ENCODE measurements at regions not wholly inside any gene's neighbourhood (a gene's known extent, or its start where the extent isn't known, plus 50 kb on each side); places are given as distances from the start of the nearest gene placed in this dataset.

DNA sequence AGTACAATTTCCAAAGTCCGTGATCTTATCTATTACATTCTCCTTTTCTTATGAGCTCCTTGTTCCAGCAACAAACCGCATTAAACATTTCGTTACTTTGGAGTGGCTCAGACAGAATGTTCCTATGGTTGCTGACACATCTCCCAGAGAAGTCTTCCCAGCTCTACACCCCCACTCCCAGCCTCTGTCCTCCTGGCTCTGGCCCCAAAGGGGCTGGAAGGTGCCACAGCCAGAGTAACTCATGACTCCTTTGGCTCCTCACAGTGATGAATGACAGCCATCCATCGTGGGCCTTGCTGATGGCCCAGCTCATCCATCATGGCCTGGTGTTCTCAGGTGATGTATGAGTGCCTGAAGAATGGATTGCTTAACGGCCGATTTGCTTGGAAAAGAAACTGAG lies 203.0 kb downstream of the DHX35 start:
- H2BK12ac ChIP-seq (ENCODE audit: low read depth, low read length): no peak overlapping the region
- peak in 1 of 2 experiments; percentile 11 for DNase-seq (ENCODE audit: low read depth in 1 of 2, low spot score in 2 of 2)
- H2BK20ac ChIP-seq (ENCODE audit: low read length): no peak overlapping the region
- no peaks in the 10 kb centered on the region for H3K79me1 ChIP-seq (ENCODE audit: low read depth, low read length)
- no peak overlapping the region for H3K9ac ChIP-seq (replicated peaks in 1 of 4; ENCODE audit: extremely low read depth in 1 of 4, low read depth in 3 of 4, low read length in 3 of 4)
- POLR2A ChIA-PET (ENCODE audit: partially characterized antibody): interaction anchor here (1.0 kb wide), 1 partner anchor 8 kb away, joined by 3 read pairs; no protein-coding TSS in a partner anchor
- no peak overlapping the region for H3K56ac ChIP-seq (replicated peaks; ENCODE audit: insufficient read length, low read depth, low read length)
- H3K4me1 ChIP-seq (replicated peaks in 1 of 4; ENCODE audit: control insufficient read depth in 3 of 4, insufficient read depth in 4 of 4, low read length in 3 of 4): no peaks in the 10 kb centered on the region
- no peak overlapping the region for H3K4ac ChIP-seq (replicated peaks; ENCODE audit: insufficient read length, low read depth, low read length)
- H4K5ac ChIP-seq (ENCODE audit: insufficient read length, low read depth, low read length): no peak overlapping the region
- H4K8ac ChIP-seq (ENCODE audit: extremely low read depth, insufficient read depth, low read length): no peak overlapping the region
- no peak overlapping the region for H2AK5ac ChIP-seq (ENCODE audit: low read depth, low read length)
- no peak overlapping the region for H3K27ac ChIP-seq (ENCODE audit: low read depth, low read length)
- no peak overlapping the region for H3K14ac ChIP-seq (ENCODE audit: insufficient read length)
- H3K4me2 ChIP-seq (ENCODE audit: insufficient read depth in 1 of 2, low read depth in 2 of 2, low read length in 2 of 2): no peak overlapping the region
- no peak overlapping the region for H2AFZ ChIP-seq (ENCODE audit: low read length)
- no peak overlapping the region for H2BK5ac ChIP-seq (ENCODE audit: low read depth, low read length)
- no peaks in the 10 kb centered on the region for H4K20me1 ChIP-seq (replicated peaks in 1 of 2; ENCODE audit: control insufficient read depth in 1 of 2, insufficient read depth in 2 of 2, low read length in 2 of 2)
- no peak for FAIRE-seq
- no peak overlapping the region for H4K91ac ChIP-seq (replicated peaks; ENCODE audit: insufficient read length, low read length)
- H3K27me3 ChIP-seq (replicated peaks in 1 of 4; ENCODE audit: control insufficient read depth in 3 of 4, extremely low read depth in 1 of 4, insufficient read depth in 3 of 4, low read length in 3 of 4): no peaks in the 10 kb centered on the region
- no peak overlapping the region for H3K23ac ChIP-seq (ENCODE audit: insufficient read length)
- H3K79me2 ChIP-seq (ENCODE audit: control insufficient read depth in 1 of 2, insufficient read depth in 2 of 2, low read length in 2 of 2): no peaks in the 10 kb centered on the region
- CTCF ChIA-PET (ENCODE audit: partially characterized antibody): interaction anchor here (0.5 to 1.3 kb wide), 4 partner anchors 50 to 1804 kb away, joined by 3 to 4 read pairs (median 3); no protein-coding TSS in a partner anchor
- no peak overlapping the region for H3K4me3 ChIP-seq (ENCODE audit: extremely low read depth in 1 of 4, insufficient read depth in 2 of 4, low read depth in 3 of 4, low read length in 4 of 4)
- no peaks in the 10 kb centered on the region for H3K9me3 ChIP-seq (ENCODE audit: insufficient read depth in 2 of 2, low read depth in 1 of 2, low read length in 1 of 2)
- no peak overlapping the region for H2BK15ac ChIP-seq (ENCODE audit: low read length)
- no peaks in the 10 kb centered on the region for H3K23me2 ChIP-seq (ENCODE audit: low read depth, low read length)
- H3K36me3 ChIP-seq (ENCODE audit: control insufficient read depth in 2 of 4, insufficient read depth in 4 of 4, low read length in 3 of 4): no peaks in the 10 kb centered on the region
- no peak overlapping the region for H3K18ac ChIP-seq (ENCODE audit: extremely low read depth, low read length)
- 90% methylated on average over 6 of the region's 6 CpGs; no CpG with 5 or more reads in 1 of the 2 experiments for WGBS, 2 experiments (ENCODE audit: extremely low coverage in 1 of 2, insufficient coverage in 1 of 2, insufficient read length in 1 of 2, insufficient replicate concordance in 2 of 2, low coverage in 1 of 2, low lambda C conversion rate in 2 of 2, missing lambda C conversion rate in 1 of 2)
- no peak overlapping the region for H2BK120ac ChIP-seq (replicated peaks; ENCODE audit: low read depth, low read length)
